Fibroblast of pulmonary artery (primary cell): ENCODE measurements at regions not wholly inside any gene's neighbourhood (a gene's known extent, or its start where the extent isn't known, plus 50 kb on each side); places are given as distances from the start of the nearest gene placed in this dataset.

ENCODE experiments used
- DNase-seq: peaks from one replicate; pipeline ENCODE4 v3.0.0-alpha.2; 2010; ENCODE audit warnings: low read depth
- H3K4me3 ChIP-seq: replicated peaks from 2 replicates; pipeline ENCODE4 v1.5.1; 2011; ENCODE audit warnings: low read depth, mild to moderate bottlenecking, control low read depth, low read length, moderate library complexity
- TF ChIP-seq, protein P1 (sequence below): IDR thresholded peaks from 2 replicates; pipeline ENCODE4 v1.5.1; 2011; ENCODE audit warnings: mild to moderate bottlenecking, control low read depth, low read length, inconsistent platforms; ENCODE audit errors: missing control alignments

DNA sequence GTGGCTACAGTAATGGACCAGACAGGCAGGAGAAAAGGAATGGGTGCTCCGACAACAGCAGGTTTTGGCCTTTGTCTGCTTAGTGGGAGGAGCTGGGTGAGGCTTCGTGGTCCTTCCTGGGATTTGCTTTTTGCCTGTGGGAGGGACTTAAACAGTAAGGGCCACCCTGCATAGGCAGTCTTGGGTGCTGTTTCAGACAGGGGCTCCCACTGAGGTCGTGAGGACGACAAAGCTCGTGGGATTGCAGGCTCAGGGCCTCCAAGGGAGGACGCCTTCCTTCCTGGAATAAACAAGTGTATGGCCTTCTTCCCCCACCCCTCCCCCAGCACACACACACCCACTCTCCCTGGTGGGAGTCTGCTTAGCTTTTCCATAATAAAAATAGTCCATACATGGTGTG, 63.1 kb downstream of the FZD10 start:
- TF ChIP-seq, protein P1, sequence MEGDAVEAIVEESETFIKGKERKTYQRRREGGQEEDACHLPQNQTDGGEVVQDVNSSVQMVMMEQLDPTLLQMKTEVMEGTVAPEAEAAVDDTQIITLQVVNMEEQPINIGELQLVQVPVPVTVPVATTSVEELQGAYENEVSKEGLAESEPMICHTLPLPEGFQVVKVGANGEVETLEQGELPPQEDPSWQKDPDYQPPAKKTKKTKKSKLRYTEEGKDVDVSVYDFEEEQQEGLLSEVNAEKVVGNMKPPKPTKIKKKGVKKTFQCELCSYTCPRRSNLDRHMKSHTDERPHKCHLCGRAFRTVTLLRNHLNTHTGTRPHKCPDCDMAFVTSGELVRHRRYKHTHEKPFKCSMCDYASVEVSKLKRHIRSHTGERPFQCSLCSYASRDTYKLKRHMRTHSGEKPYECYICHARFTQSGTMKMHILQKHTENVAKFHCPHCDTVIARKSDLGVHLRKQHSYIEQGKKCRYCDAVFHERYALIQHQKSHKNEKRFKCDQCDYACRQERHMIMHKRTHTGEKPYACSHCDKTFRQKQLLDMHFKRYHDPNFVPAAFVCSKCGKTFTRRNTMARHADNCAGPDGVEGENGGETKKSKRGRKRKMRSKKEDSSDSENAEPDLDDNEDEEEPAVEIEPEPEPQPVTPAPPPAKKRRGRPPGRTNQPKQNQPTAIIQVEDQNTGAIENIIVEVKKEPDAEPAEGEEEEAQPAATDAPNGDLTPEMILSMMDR = no peak
- no peak for DNase-seq
- no peak overlapping the region for H3K4me3 ChIP-seq

DNA sequence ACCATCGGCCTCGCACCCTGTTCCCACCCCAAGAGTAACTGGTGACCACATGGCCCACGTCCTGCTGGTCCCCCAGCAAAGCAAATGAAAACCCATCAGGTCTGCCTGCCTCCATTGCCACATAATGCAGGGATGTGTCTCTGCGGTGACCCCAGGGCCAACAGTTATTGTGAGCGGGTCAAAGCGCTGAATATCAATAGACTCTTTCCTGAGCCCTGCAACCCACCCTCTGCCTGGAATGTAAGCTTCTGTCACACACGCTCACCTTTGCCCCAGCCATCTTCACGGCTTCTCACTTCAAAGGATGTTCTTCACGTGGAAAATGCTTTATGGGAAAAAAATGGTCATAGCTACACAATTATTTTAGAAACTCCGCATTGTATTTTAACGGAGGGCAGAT, 63.9 kb downstream of the FZD10 start:
- no peak for DNase-seq
- TF ChIP-seq, protein P1 = no peak
- no peak overlapping the region for H3K4me3 ChIP-seq

DNA sequence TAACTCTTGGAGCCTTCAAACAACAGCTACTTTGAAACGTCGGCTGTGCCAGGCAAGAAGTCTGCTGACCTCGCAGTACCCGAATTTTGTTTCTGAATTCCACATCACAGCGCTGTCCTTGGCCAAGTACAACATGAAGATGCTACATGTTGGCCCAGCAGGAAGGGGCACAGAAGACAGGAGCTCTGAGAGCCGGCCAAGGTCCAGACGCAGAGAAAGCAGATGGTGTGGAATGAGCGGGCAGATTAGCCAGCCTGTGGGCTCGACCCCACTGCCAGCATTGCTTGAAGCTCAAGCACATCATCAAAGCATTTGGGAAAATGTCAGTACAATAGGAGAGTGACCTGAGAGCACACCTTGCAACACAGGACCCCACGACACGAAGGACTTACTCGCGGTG, 64.5 kb downstream of the FZD10 start:
- no peak overlapping the region for H3K4me3 ChIP-seq
- DNase-seq = no peak
- TF ChIP-seq, protein P1 = no peak

DNA sequence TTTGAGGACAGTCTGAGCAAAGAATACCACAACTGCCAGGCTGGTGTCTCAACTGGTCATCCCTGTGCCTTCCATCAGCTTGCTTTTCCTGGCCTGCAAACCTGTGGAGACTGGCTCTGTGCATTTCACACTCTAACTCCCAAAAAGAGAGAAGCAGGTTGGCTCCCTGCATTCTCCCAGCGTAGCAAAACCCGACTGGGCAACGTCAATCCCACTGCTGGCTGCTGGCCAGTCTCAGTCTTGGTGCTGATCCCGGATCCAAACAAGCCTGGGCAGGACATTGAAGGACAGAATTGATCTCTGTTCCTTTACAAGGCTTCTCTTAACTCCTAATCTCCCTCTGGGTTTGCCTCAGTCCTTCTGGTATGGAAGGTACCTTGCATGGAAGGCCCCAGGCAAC, 65.4 kb downstream of the FZD10 start:
- TF ChIP-seq, protein P1 = no peak
- no peak for DNase-seq
- no peak overlapping the region for H3K4me3 ChIP-seq

DNA sequence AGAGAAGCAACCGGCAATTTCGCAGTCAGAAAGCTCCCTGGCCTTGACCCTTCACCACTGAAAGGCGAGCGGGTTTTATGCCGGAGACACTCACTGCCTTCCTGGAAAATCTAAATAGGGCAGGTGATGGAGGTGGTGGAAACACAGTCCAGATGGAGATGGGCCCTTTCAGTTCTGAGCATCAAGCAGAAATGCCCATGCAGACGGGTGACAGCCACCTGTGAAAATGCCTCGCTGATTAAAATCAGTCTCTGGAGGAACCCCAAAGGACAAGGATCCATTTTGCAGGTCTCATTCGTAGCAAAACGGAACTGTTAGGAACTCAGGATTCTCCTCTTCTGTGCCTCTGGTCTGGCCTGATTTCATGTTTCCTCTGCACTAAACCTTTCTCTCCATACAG, 74.2 kb downstream of the FZD10 start:
- H3K4me3 ChIP-seq = no peak overlapping the region
- TF ChIP-seq, protein P1 = no peak
- no peak for DNase-seq

DNA sequence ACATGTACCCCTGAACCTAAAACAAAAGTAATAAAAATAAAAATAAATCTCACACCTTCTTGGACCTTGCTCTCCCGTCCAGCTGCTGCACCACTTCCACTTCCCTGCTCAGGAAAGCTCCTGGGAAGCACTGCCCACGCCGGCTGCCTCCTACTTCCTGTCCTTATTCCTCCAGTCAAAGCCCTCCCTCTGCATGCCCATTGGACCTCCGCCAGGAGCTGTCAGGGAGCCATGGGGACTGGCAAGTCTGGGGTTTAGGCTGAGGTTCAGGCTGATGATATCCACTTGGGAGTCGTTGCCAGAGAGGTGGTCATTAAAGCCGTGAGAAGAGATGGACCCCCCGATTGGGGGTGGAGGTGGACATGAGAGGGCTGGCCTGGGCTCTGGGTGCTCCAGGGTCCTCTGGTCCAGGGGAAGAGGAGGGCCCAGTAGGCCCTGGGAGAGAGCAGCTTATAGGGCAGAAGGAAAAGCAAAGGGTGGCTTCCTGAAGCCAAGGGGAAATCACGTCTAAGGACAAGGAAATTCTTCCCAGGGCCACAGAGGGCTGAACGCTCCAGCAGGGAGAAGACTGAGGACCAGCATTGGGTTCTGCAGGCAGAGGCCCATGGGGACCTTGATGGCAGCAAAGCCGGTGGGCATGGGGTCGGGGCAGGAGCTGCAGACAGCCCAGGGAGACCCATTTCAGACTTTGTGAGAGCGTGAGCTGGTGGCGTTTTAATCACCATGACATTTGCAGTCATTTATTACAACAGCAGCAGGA, 78.7 kb downstream of the FZD10 start:
- no peak for DNase-seq
- no peak overlapping the region for H3K4me3 ChIP-seq
- TF ChIP-seq, protein P1 = no peak

DNA sequence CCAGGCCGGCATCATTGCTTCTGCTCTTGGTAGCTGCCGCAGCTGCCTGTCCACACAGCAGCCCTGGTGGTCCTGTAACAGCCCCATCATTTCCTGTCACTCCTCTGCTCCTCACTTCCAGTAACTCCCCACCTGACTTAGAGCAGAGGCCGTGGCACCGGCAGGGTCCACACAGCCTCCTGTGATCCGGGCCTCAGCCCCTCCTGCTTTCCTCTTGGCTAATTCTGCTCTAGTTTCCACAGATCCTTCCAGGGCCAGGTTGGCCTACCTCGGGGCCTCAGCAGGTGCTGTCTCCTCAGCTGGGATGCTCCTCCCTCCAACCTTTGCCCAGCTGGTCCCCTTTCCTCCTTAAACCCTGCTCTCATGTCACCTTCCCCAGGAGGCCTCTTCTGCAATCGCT, 80.2 kb downstream of the FZD10 start:
- no peak overlapping the region for H3K4me3 ChIP-seq
- DNase-seq = no peak
- TF ChIP-seq, protein P1 = no peak
